COLO668 (cell line): ENCODE measurements at regions not wholly inside any gene's neighbourhood (a gene's known extent, or its start where the extent isn't known, plus 50 kb on each side); places are given as distances from the start of the nearest gene placed in this dataset.

Experiments
- DNase-seq: peaks from one replicate; lab custom pipeline; 2025; ENCODE audit not compliant: unreplicated experiment; lab: John Stamatoyannopoulos, UW

- no peak for DNase-seq
Observed at GRCh38 chr3:107032111-107032510, 345.1 kb upstream of the CCDC54 start.

GRCh38 chr3:107034142-107034541 is 343.1 kb upstream of the CCDC54 start:
- no peak for DNase-seq

DNA sequence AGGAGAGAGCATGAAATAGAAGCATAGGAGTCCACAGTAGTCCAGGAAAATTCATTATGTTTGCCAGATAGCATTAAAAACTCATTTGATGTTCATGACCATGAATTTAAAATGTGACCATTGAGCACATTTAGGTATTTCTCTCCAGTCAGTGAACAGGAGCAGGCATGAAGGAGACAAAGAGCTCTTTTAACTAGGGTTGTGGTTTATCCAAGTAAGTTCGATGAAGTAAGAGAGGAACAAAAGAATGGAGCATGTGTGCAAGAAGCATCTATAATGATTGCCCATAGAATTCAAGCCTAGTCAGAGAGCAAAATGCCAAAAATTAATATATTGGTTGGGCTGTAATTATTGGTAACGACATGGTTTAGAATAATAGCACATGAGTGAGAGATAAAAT is 342.1 kb upstream of the CCDC54 start:
- no peak for DNase-seq

- DNase-seq, result no peak
Observed at GRCh38 chr3:107044677-107045076, 332.6 kb upstream of the CCDC54 start.

DNA sequence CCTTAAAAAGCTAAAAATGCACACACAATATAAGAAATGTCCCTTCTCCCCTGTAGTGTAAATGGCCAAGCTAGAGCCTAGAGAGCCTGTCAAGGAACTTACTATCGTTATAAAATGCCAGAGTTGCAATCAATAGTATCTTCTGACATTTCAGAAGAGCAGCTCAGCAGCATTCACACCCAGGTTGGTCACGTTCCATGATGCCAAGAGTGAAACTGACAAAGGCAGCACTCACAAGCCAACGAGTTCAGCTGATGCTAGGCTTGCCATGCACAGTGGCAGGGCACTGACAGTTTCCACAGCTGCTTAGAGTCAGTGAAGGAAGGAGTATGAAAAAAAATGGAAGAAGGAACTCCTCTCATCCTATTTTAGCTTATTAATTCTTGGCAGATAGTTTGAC is 331.4 kb upstream of the CCDC54 start:
- DNase-seq, result no peak

GRCh38 chr3:107055181-107055942 is 321.9 kb upstream of the CCDC54 start:
- no peak for DNase-seq

DNA sequence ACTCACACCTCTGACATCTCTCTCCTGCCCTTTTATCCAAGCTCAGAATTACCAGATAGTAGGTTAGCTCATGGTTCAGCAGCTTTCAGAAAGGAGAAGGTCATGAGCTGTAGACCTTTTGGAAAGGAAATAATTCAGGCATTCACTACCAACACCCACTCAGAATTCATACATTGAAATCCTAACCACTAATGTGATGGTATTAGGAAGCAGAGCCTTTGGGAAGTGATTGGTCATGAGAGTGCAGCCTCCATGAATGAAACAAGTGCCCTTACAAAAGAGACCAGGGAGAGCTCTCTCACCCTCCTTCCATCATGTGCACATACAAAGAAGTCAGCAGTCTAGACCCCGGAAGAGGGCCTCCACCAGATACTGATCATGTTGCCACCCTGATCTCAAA is 315.8 kb upstream of the CCDC54 start:
- no peak for DNase-seq

- DNase-seq, result no peak
Observed at GRCh38 chr3:107062310-107062709, 314.9 kb upstream of the CCDC54 start.

GRCh38 chr3:107062787-107063186 is 314.5 kb upstream of the CCDC54 start:
- no peak for DNase-seq

DNA sequence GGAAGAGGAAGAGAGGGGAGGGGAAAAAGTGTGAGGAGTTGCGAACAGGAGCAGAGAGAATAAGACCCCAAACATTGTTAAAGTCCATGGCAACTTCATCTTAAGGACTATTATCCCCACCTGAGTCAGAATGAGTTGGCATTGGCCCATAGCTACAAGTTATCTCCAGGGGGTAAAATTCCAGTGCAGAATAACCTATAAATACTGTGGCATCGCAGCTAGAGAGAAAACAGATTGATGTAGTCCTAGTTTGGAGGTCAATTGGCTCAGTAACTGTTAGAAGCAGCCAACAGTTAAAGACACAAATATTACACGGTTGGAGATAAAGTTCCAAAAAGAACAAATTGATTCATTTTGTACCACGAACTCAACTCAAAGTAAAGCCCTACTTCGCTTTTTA is 313.9 kb upstream of the CCDC54 start:
- no peak for DNase-seq

DNA sequence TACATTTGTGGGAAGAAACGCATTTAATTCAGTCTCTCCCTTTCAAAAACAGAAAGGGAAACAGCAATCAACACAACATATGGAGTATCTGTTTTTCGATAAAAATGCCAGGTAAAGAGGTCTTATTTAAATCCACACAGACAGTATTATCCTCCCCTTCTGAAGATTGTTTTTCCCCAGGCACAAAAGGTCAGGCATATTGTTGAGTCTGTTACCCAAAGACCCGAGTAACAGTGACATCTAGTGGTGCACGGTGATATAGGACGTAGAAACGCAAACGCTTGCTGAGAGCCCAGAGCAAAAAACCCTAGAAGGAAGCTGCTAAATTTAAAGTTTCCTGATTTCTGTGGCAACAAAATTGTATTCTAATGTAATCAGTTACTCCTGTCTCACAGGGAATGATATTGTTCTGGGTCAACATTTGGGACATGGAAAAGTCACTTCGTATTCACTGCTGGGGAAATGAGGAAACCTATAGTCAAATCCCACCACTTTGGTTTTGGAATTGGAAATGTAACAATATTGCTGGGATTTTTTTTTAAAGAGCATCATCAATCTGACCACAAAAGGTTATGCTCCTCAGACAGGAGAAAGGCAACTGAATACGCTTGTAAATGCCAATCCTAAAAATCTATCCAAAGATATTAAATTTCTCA is 312.7 kb upstream of the CCDC54 start:
- DNase-seq, result peak; percentile 39

DNA sequence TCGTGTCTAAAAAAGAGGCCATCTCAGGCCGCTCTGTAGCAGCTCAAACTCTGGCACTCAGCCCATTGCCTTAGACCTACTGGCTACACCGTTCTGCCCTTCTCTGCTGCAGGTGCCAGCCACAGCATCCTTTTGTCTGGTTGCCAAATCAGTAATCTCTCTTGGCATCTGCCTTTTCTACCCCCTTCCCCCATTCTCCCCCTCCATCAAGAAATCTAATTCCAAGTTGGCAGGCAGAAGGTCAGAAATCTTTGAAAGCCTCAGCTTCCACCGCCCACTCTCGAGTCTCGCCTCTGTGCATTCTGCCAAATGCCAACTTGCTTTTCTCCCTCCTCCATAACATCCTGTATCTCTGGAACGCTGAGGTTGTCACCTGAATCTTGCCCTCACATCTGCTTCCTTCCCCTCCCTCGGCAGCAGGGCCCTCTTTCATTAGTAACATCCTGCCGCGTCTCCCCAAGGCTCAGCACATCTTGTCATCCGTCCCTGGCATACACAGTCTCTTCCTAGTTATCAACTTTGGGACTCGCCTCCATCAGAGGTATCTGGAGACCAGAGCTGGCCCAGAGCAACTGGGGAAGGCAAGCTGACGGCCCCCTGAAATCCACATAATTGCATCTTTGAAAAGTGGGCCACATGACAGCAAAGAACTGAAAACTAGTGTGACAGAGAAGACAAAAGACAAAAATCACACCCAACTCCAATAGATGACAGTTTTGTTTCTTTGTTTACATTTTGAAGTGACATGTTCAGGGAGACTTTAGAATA is 312.0 kb upstream of the CCDC54 start:
- no peak for DNase-seq

DNA sequence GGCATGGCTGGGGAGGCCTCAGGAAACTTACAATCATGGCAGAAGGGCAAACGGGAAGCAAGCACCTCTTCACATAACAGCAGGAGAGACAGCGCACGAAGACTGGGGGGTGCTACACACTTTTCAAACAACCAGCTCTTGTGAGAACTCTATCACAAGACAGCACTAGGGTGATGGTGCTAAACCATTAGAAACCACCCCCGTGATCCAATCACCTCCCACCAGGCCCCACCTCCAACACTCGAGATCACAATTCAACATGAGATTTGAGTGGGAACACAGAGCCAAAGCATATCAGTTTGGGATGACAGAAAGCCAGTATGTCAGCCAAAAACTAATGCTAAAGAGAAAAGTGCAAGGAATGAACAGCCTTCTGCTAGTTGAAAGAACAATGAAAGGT is 309.8 kb upstream of the CCDC54 start:
- DNase-seq, result no peak

GRCh38 chr3:107068980-107069379 is 308.3 kb upstream of the CCDC54 start:
- no peak for DNase-seq

GRCh38 chr3:107076946-107077345 is 300.3 kb upstream of the CCDC54 start:
- no peak for DNase-seq

DNA sequence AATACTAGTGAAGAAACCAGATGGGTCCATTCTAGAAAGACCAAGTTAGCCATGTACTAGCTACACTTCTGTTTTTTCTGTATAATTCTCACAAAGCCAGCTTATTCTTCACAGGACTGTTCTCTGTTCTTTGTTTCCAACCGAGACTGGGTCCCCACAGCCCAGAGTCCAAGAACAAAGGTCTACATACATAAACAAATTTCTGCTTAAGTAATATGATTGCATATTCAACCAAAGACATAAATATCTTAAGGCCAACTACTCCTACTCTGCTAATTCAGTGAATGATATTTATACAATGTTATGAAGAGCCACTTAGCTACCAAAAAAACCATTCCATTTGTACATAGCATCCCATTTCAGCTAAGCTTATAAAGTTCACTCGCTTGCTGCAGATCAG is 299.8 kb upstream of the CCDC54 start:
- DNase-seq, result no peak

- no peak for DNase-seq
Observed at GRCh38 chr3:107082527-107082926, 294.7 kb upstream of the CCDC54 start.

DNA sequence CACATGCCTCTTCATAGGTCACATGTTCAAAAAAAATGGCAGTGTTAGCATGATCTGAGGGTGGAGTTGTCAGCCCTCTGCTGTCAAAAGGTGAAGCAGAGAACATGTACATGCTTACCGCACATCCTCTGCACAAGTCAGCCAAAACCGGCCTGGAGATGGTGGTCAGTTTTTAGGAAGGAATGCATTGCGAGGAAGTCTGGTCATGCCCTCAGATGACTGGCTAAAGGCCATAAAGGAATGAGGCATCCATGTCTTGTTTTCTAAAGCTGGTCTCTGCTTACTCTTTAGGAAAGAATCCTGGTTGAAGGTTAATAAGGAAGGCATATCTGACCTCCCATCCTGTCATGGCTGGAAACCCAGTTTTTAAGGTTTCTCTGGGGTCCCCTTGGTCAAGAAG is 292.0 kb upstream of the CCDC54 start:
- DNase-seq, result no peak

GRCh38 chr3:107092121-107092520 is 285.1 kb upstream of the CCDC54 start:
- no peak for DNase-seq

DNA sequence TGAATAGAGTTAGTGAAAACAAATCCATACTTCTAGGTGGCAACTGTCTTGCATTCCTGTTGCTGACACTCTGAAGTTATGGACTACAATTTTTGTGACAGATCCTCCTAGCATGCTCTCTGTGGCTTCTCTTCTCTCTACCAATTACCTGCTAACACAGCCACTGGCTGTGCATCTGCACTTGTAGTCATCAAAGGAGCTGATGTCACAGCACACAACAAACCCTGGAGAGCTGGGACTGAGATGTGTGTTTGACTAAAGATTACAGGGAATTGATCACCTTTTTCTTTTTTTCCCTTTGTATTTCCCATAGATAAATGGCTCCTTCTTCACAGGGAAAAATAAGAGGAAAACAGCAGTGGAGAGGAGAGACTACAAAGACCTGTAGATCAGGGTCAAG is 278.4 kb upstream of the CCDC54 start:
- DNase-seq, result no peak

GRCh38 chr3:107100137-107100536 is 277.1 kb upstream of the CCDC54 start:
- no peak for DNase-seq

DNA sequence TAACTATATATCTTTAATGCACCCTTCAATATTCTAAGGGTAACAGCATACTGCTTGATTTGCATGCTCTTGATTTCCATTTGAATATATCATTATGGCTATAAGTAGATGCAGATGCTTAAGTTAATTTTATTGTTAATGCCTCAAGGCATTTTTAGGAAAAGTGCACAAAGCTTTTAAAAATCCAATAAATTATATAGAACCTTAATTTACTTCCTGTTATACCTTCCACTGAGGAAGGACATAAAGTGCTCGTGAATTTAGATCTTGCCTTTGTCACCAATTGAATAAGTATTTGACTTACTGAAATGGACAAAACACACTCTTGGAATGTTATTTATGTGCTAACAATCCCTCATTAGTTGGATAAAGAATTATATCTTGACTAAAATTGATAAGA is 276.7 kb upstream of the CCDC54 start:
- DNase-seq, result no peak
